22Rv1 (cell line): ENCODE measurements at regions not wholly inside any gene's neighbourhood (a gene's known extent, or its start where the extent isn't known, plus 50 kb on each side); places are given as distances from the start of the nearest gene placed in this dataset.
"Not testable (repeated sequence)": the region's sequence is repeated elsewhere in the genome, so short reads cannot be mapped to it uniquely, and the experiment has no call there.

Source experiments
- H3K27ac ChIP-seq: fragments of 450-650 bp; 2 replicates; pipeline ENCODE4 v1.5.1; 2017
- ZFX ChIP-seq: fragments of 450-650 bp; IDR thresholded peaks from 2 replicates; pipeline ENCODE4 v1.6.1; 2017; ENCODE audit warnings: antibody characterized with exemption, borderline replicate concordance
- TF ChIP-seq, protein P1 (sequence below): fragments of 450-650 bp; IDR thresholded peaks from 2 replicates; pipeline ENCODE4 v1.5.1; 2017; ENCODE audit warnings: mild to moderate bottlenecking

DNA sequence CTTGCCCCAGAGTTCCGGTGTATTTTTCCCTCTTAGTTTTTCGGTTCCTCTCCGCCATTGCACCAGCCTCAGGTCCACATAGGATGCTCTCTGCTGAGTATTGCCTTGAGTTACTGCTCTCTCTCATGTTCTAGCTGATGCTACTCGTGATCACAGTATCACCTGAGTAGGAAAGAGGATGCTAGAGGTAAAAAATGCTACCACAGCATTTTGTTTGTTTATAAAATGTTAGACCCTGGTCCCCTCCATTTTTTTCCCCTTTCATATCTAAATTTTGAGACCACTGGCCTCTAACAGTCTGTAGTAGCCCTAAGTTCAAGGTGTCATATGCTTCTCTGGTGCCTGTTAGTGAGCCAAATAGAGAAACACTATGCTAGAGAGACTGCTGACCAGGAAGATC, 175.5 kb downstream of the OR2B2 start:
- TF ChIP-seq, protein P1, sequence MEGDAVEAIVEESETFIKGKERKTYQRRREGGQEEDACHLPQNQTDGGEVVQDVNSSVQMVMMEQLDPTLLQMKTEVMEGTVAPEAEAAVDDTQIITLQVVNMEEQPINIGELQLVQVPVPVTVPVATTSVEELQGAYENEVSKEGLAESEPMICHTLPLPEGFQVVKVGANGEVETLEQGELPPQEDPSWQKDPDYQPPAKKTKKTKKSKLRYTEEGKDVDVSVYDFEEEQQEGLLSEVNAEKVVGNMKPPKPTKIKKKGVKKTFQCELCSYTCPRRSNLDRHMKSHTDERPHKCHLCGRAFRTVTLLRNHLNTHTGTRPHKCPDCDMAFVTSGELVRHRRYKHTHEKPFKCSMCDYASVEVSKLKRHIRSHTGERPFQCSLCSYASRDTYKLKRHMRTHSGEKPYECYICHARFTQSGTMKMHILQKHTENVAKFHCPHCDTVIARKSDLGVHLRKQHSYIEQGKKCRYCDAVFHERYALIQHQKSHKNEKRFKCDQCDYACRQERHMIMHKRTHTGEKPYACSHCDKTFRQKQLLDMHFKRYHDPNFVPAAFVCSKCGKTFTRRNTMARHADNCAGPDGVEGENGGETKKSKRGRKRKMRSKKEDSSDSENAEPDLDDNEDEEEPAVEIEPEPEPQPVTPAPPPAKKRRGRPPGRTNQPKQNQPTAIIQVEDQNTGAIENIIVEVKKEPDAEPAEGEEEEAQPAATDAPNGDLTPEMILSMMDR: no peak
- no peak for TF ChIP-seq ZFX

DNA sequence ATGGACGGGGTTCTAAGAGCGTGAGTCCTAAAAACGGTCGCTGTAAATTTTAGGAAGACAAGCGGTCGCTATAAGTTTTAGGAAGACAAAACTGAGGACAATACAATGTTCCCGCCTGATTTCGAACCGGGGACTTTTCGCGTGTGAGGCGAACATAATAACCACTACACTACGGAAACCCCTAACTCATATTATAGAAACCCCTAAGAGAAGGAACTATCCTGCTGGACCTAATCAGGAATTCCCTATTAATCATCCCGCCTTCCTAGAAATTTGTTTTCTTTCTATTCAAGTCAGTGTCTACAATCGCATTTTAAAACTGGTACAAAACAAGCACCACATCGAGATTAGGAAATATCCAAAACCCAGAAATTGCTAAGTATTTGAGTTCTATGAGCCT, 183.8 kb downstream of the OR2B2 start:
- no peak overlapping the region for H3K27ac ChIP-seq
- TF ChIP-seq, protein P1: no peak
- TF ChIP-seq ZFX: no peak

More for the DNA sequence above, 175.5 kb downstream of the OR2B2 start:
- H3K27ac ChIP-seq: no peak overlapping the region

DNA sequence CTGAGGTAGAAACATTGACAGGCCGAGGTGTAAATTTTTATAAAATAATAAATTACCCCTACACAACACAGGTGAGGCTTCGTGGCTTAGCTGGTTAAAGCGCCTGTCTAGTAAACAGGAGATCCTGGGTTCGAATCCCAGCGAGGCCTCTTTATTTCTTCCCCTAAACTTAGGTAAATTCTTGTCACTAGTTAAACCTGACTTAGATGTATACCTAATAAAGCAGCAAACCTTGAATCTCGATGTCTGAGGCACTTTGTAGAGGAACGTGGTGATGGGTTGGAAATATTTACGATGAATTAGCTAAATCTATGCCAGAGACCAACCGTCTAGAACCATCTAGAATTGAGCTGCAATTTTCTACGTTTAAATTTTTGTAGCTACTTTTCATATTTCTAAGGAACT, 185.6 kb downstream of the OR2B2 start:
- H3K27ac ChIP-seq: no peak overlapping the region
- TF ChIP-seq, protein P1: no peak
- no peak for TF ChIP-seq ZFX

DNA sequence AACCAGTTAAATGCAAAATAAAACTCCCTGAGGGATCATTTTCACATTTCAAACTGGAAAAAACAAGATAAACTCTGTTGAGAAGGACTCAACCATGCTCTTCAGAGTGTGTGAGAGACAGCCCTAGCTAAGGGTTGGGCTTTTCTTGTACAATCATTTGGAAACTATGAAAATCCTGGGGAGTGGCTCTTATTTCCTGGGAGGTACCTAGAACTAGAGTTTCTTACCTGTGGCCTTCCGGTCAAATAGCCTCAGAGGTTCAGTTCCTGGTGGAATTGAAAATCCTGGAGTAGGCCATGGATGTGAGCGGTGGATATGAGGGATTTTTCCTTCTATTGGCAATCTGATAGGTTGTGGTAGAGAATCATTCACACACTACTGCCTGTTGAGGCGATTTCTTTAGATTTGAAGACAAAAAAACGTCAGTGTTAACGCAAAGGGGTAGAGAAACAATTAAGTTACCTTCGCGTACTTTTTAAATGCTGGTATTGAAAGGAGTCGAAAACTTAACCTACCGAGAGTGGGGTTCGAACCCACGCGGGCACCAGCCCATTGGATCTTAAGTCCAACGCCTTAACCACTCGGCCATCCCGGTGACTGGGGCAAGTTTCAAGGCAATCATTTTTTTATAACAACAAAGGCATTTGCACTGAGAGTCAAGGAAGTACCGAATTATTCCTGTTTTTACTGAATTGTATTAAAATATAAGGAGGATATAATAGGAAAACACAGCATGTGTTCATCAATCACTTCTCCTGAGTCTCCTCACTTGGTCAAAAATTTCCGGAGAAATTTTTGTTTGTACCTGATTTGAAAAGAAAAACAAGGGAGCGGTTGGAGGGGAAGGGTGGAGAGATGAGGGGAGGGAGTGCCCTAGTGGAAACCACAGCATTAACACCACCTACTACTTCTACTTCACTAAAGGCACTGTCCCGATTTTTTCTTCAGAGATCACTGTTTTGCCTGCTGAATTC, 191.3 kb downstream of the OR2B2 start:
- TF ChIP-seq, protein P1: no peak
- TF ChIP-seq ZFX: no peak

DNA sequence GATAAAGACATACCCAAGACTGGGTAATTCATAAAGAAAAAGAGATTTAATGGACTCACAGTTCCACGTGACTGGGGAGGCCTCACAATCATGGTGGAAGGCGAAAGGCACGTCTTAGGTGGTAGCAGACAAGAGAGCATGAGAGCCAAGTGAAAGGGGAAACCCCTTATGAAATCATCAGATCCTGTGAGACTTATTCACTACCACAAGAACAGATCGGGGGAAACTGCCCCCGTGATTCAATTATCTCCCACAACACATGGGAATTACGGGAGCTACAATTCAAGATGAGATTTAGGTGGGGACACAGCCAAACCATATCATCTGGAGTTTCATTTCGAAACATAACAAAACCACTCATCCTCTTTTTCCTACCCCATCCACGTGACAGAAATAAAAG, 193.2 kb downstream of the OR2B2 start:
- not testable (repeated sequence) for H3K27ac ChIP-seq

More for the DNA sequence above, 191.3 kb downstream of the OR2B2 start:
- no peak overlapping the region for H3K27ac ChIP-seq

DNA sequence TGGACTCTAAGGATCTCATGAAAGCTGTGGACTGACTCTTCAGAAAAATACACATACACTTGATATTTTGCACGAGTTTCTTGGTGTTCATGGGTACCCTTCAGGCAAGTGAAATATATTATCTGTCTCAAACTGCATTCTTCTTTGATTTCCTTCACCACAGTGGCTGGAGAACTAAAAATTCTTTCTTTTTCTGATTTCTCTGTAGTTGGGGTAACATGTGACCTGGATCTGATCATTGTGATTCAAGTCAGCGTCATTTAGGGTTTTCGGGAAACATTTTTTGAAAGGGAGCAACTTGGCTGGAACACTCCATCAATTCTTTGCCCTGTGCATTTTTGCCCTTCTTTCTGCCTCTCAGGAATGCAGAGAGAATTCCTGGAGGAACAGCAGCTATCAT, 205.8 kb downstream of the OR2B2 start:
- no peak overlapping the region for H3K27ac ChIP-seq

DNA sequence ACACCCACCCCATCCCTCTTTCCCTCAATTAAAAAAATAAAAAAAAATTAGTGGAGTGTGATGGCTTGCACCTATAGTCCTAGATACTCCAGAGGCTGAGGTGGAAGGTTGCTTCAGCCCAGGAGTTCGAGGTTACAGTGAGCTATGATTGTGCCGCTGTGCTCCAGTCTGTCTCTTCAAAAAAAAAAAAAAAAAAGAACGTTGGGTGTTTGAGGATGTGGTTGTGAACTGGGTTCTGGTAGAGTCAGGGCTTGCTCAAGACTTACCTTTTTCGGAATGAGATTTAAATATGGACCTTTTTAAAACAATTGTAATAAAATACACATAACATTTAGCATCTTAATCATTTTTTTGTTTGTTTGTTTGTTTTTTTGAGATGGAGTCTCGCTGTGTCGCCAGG, 211.9 kb downstream of the OR2B2 start:
- no peak overlapping the region for H3K27ac ChIP-seq
- TF ChIP-seq ZFX: no peak
- TF ChIP-seq, protein P1: no peak

More for the DNA sequence above, 205.8 kb downstream of the OR2B2 start:
- TF ChIP-seq ZFX: no peak
- TF ChIP-seq, protein P1: no peak
